HG03565 (cell line): ENCODE measurements at regions not wholly inside any gene's neighbourhood (a gene's known extent, or its start where the extent isn't known, plus 50 kb on each side); places are given as distances from the start of the nearest gene placed in this dataset.

ENCODE experiments used
- ATAC-seq: cut with Tn5 transposase; IDR thresholded peaks from one replicate; pipeline ENCODE4 v1.9.1; 2021; ENCODE audit warnings: mild to moderate bottlenecking, moderate library complexity; ENCODE audit not compliant: unreplicated experiment

DNA sequence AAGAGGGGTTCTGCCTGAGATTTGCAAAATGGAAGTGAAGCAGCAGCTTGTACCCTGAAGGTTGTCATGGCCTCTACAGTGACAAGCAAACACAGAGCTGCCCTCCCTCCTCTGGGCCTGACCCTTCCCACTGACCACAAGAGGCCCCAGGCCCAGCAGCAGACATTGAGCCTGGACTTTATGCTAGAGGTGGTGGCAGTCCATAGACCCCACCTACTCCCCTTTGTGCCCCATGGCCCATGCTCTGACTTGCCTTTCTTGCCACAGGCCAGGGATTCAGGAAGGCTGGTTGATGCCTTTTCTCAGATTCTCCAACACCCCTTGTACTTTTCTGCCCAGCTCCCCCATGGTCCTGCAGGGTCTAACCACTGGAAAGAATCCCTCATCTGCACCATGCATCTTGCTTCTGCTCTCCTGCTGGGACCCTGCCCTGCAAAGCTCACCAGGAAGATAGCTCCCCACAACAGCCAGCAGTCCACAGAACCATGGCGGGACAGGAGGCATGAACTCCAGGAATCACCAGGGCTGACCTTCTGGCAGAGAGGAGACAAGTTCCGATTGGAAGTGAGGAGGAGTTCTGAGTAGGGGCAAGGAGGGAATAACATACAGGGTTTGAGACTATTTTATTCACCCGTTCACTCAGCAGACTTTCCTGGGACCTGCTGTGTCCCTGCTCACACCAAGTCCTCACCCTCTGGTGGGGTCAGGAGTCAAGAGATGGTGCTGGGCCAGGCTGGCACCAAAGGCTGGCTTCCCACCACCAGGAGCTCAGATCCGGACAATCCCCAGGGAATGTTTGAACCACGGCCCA, 263.8 kb downstream of the SYK start:
- ATAC-seq, result no peak

DNA sequence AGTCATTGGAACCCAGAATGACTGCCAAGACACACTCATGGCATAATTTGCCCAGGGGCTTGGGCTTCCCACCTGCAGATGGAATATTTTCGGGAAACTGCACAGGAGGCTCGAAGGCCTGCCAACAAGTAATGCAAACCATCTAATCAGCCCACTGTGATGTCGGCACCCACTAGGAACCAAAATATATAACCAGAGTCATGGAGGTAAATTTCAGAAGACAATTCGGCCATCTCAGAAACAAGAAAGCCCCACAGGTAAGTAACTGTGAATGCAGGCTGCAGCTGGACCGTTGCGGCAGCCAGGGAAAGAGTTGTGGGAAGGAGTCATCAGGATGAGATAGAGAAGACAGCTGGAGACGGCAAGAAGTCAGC, 264.4 kb downstream of the SYK start:
- no peak for ATAC-seq

DNA sequence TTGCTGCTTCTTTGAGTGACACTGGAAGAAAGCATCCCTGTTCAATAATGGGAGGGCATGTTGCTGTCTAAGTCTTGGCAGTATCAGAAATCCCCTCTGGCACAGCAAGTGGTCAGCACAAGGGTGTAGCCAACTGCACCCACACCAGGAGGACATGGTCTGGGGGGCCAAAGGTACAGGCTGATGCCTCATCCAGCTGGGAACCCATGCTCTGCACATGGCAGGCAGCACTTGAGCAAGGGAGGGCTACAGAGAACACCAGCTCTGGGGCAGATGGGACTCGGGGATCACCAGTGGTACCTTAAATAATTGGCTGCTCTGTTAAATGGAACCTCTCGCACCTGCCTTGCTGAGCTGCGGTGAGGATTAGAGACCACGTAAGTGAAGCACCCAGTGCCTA, 265.2 kb downstream of the SYK start:
- no peak for ATAC-seq

GRCh38 chr9:91067306-91067860, 265.8 kb downstream of the SYK start:
- ATAC-seq, result no peak

- ATAC-seq, result no peak
These were observed 269.8 kb downstream of the SYK start for GRCh38 chr9:91071184-91071990.

- no peak for ATAC-seq
These were observed 271.6 kb downstream of the SYK start for GRCh38 chr9:91073049-91073810.

DNA sequence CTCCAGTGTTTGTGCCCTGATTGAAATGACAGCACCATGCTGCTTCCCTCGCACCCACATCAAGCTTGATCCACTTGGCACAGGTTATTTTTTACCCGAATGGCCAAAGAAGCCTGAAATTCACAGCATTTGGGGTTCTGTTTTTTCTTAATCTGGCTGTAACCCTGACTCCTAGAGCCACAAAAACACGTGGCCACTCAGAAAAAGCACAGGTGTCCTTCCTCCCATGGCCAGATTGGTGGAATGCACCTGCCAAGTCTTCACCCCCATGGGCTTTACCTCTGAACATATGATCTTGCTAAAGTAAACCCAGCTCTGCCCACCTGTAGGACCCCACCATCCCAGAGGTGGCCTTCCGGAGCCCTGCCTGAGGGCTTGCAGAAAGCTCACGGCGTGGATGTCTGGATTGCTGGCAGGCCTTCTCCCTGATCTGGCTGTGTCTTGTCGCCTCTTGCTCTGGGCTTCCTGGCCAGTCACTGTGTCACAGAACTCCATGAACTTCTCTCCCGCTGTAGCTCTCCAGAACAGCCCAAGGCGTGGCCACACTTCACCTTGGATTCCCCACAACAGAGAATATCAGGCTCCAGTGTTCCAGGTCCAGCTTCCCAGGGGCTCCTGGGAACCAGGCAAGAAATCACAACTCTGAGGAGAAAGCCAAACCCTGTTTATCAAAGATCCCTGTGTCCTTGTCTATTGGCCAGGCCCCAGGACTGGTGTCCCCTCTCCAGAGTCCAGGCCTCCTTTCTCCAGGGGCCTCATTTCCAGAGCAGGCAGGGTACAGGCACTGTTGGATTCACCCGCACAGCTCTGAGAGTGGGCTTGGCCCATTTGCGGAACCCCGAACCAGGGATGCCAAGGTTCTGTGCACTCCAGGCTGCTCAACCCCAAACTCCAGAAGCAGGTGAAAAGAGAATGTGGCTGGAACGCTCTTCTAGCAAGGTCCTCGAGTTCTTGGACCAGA, 272.5 kb downstream of the SYK start:
- no peak for ATAC-seq

DNA sequence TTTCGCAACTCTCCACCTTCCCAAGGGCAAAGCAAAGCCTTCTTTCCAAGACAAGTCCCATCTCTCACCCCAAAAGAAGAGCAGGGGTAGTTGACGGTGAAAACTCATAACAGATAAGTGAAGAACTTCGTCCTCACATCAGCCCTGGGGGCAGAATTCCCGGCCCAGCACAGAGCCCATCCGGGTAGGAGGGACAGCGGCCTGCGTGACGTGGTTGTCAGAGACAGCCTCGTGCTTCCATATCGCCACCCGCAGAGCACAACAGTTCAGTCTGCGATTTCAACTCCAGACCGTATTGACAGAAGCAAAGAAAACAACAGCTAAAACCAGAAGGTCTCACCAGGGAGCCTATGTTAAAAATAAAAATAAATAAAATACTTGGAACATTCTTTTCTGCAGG, 273.2 kb downstream of the SYK start:
- ATAC-seq, result no peak

DNA sequence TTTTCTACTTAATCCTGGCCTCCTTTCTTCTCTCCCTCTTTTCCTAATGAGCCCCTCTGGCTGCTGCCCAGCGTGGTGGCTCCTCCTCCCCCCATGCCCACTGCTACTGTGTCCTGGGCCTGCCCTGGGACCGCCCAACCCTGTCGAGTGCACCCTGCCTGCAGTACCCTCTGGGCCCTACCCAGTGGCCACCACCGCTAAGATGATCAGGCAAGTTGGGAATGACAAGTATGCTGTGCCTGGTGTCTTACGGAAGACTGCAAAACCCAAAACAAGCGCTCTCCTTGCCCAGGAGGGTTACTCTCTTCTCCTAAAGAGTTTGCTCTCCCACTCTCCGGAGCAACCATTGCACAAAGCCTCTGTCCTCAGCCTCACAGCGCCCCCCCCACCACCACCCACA, 273.7 kb downstream of the SYK start:
- ATAC-seq, result no peak

DNA sequence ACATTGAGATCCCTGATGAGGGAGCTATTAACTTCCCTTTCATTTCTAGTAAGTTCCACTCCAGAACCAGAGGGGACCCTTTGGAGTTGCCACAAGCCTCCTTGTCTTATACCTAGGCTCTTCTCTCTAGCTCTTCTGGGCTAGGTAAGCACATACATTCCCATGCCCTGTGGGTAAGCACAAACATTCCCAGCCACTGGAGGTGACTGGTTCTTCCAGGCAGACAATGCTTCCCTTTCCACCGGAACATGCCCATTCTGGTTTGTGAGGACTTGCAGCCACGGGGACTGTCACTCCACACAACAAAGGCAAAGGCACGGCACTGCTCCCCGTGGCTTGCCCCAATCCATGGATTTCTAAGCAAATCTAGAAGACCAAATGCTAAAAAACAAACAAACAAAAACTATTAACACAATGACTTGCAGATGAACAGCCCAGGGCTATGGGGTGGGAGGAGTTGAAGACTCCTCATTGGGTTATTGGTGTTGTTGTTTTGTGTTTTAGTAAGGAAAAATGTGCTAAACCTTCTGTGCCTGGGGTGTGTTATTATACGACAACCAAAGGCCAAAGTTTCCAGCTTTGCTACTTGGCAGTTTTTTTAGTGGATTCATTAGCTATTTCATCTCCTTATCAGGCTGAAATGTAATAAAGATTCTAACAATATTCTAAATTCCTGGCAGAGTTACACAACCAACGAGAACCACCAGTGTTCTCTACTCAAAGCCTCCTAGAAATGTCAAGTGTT, 276.2 kb downstream of the SYK start:
- ATAC-seq, result no peak

DNA sequence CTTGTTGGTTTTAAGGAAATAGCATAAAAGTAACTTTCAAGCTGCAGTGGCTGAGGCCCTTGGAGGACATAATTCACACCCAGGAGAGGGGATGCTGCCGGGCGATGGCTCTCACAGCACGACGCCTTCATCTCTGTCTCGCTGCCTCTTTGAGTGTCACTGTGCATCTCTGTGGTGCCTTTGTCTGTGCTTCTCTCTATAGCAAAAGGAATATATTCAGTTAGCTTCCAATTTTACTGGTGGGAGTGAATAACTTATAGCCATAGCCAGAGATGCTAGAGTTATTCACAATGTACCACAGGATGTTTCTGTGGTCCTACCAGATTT, 276.7 kb downstream of the SYK start:
- ATAC-seq, result no peak

- no peak for ATAC-seq
These were observed 279.0 kb downstream of the AUH start for GRCh38 chr9:91082731-91083130.

GRCh38 chr9:91084896-91085516, 276.7 kb downstream of the AUH start:
- ATAC-seq, result no peak

- ATAC-seq, result no peak
These were observed 276.0 kb downstream of the AUH start for GRCh38 chr9:91085517-91086291.

GRCh38 chr9:91086657-91087461, 274.9 kb downstream of the AUH start:
- no peak for ATAC-seq

GRCh38 chr9:91087462-91087759, 274.3 kb downstream of the AUH start:
- ATAC-seq, result no peak

- ATAC-seq, result no peak
These were observed 272.2 kb downstream of the AUH start for GRCh38 chr9:91089405-91090129.
